NCI-H2171 (cell line): ENCODE measurements at regions not wholly inside any gene's neighbourhood (a gene's known extent, or its start where the extent isn't known, plus 50 kb on each side); places are given as distances from the start of the nearest gene placed in this dataset.
A peak's percentile ranks its signal among the peaks of the same experiment; 100 is the strongest.
"Not testable (repeated sequence)": the region's sequence is repeated elsewhere in the genome, so short reads cannot be mapped to it uniquely, and the experiment has no call there.

ENCODE experiments used
- DNase-seq: peaks from one replicate; lab custom pipeline; 2025; lab: John Stamatoyannopoulos, UW

DNA sequence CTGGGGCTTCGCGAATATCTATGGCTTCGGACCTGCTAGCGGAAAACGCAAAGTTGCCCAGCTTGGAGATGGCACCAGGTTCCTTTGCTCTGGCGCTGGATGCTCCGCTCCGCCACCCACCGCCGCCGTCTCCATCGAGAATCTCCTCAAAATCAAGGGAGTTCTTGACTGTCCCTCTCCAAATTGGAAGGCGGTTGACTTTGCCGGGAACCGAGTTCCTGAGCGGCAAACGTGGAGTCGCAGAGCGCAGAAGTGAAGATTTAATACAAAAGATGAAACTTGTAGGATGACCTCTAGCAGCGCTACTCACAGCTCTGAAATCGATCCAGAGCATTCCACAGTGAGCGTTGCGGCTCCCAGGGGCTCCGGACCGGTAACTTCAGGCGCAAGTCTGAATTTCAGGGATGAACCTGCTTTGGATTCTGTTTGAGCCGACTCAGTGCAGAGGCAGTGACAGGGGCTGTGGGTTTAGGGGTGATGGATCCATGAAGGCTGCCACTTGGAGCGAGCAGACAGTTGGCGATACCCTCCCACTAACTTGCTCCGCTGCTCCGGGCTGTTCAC is 1641.5 kb upstream of the C9orf72 start:
- DNase-seq, result no peak

DNA sequence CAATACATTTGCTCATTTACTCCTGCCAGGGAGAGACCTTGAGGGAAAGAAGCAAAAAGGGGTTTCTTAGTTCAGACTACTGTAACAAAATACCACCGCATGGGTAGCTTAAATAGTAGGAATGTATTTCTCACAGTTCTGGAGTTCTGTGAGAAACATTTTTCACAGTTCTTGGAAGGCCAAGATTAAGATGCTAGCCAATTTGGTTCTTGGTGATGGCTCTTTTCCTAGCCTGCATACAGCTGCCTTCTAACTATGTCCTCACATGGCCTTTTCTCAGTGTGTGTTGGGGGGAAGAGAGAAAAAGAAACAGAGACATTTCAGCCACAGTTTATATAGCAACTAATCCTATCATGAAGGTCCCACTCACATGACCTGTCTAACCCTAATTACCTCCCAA is 1644.7 kb upstream of the C9orf72 start:
- DNase-seq, result no peak

DNA sequence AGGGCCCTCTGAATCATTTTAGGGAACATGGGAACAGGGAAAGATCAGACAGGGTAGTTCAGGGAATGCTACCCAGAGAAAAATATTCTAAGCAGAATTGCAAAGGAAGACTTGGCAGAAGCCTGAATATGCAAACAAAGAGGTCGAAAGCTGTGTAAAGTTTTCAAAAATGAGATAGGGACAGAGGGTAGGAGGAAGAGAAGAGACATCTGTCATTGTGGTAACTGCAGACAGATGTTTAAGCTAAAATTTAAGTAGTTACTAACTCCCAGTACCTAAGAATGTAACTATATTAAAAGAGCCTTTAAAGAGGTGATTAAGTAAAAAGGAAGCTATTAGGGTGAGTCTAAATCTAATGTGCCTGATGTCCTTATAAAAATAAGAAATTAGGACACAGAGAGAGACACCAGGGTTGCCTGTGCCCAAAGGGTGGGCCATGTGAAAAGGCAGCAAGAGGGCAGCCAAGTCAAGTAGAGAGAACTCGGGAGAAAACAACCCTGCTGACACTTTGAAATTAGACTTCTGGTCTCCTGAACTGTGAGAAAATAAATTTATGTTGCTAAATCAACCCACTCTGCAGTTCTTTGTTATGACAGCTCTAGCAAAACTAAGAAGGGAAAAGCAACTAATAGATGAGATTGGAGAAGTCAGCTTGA is 1647.4 kb upstream of the C9orf72 start:
- no peak for DNase-seq

- no peak for DNase-seq
These were observed 1655.3 kb upstream of the C9orf72 start for GRCh38 chr9:29228558-29228957.

- DNase-seq, result no peak
These were observed 1657.7 kb upstream of the C9orf72 start for GRCh38 chr9:29230931-29231330.

GRCh38 chr9:29233193-29233592 is 1659.9 kb upstream of the C9orf72 start:
- DNase-seq, result no peak

GRCh38 chr9:29241320-29241719 is 1668.0 kb upstream of the C9orf72 start:
- DNase-seq, result no peak

DNA sequence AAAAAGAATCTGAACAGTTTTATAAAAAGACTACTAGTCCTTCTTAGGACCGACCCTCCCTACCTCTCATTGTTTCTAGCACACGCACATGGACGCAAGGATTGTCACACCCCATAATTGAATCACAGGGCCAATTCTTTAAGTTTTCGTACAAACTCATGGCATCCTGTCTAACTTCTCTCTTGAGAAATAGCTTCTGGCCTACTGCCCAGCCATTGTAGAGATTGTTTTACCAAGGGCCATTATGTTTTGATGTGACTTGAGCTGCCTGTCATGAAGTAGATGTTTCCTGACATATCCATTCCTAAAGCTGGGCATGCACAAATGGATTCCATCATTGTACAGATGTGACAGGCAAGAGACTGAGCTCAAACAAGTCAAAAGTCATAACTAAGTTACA is 1672.1 kb upstream of the C9orf72 start:
- no peak for DNase-seq

- not testable (repeated sequence) for DNase-seq
These were observed 1697.1 kb upstream of the C9orf72 start for GRCh38 chr9:29270400-29270799.

DNA sequence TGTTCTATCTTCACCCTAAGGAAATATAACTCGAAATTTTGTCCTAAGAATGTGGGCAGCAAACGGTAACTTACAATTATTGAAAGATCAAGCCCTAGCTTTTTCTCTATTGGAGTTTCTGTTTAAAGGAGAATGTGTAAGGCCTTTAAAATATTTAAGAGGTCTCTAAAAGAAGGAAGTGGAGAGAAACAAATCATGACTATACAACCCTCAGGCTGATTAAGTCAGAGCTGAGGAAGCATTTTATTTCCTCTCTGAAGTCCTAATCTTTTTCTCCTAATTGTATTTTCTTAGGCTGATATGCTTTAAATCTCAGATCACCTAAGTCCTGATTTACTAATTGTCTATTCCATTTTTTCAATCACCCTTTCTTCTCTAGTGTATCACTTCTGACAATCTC is 1708.8 kb upstream of the C9orf72 start:
- DNase-seq, result no peak

- DNase-seq, result no peak
These were observed 1712.5 kb upstream of the C9orf72 start for GRCh38 chr9:29285818-29286217.

DNA sequence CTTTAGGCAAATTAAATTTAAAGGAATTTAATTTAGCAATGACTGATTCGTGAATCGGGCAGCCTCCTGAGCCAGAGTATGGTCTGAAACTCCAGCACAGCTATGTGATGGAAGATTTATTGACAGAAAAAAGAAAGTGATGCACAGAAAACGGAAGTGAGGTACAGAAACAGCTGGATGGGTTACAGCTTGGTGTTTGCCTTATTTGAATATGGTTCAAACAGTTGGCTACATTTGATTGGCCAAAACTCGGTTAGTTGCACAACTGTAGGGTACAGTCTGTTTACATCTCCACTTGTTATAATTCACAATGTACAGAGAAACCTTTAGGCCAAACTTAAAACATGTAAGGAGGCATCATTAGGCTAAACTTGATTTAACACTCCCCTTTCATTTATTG is 1716.1 kb upstream of the C9orf72 start:
- DNase-seq, result no peak

GRCh38 chr9:29290516-29290915 is 1717.2 kb upstream of the C9orf72 start:
- no peak for DNase-seq

DNA sequence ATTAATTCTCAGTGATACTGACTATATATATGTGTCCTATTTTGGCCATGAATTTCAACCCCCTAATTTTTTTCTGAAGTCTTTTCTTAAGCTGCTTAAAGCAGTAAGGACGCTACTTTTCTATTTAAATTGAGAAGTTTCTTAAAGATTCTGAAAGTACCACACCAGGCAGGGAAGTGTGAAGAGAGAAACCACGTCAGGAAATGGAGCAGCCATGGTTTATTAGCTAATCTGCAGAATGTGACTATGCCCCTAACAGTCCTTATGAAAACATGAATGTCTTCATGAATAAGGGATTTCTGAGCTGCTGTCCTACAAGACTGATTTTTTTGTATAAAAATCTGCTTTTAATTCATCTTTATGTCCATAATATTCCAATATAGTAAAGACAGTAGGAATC is 1724.3 kb upstream of the C9orf72 start:
- no peak for DNase-seq

GRCh38 chr9:29311221-29311620 is 1737.9 kb upstream of the C9orf72 start:
- no peak for DNase-seq

DNA sequence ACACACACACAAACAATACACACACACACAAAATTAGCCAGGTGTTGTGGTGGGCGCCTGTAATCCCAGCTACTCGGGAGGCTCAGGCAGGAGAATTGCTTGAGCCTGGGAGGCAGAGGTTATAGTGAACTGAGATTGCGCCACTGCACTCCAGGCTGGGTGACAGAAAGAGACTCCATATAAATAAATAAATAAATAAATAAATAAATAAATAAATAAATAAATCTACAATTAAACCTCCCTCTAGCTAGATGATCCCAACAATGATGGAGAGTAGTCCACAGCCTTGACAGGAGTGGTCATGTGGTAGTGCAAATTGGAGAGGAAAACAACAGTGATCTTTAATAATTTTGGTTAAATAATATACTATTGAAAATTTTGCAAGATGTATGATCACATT is 1739.0 kb upstream of the C9orf72 start:
- DNase-seq, result no peak

DNA sequence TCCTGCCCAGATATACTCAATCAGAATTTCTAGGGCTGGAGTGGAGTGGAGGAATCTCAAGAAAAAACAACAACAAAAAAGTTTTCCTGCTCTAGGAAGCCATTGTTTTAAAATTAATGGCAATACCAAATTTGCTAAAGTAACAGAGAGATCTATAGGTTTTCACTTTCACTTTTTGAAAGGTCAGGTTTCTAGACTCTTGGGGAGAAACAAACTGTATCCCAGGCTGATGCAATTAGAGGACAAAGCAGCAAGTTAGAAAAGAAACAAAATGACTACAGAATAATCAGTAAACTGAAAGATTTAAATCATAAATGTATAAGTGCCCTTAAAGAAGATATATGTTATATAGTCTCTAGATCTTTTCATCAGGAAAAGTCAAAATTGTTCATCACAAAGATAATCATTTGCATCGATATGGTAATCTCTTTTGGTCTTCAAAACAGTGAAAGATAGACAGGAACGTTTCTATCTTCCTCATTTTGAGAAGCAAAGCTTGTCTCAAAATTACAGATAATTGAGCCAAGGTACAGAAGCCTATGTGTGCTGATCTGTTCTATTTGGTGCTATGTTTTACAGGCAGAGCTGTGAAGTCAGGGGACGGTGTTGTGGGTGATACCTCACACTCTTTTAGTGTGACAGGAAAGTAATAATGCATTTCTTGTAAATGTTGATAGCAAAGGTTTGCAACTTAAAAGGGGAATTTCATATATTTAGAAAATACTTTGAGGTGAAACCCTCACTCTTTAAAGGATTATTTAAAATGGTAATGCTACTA is 1746.6 kb upstream of the C9orf72 start:
- DNase-seq, result no peak

DNA sequence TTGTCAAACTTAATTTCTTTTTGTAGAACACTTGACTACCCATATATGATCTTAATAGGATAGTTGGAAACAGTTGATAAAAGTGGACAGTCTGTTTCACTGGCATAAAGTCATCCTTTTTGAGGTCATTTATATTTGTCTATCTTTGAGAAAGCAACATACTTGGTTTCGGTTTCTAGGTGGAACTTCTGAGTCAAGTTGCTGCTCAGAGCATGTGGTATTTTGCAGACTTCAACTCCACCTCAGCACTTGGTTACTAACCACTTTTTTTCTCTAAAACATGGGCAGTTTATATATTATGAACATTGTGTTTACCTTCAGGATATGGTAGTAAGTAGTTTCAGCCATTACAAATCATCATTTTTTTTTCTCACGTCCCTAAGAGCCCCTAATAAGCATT is 1749.0 kb upstream of the C9orf72 start:
- DNase-seq, result no peak

DNA sequence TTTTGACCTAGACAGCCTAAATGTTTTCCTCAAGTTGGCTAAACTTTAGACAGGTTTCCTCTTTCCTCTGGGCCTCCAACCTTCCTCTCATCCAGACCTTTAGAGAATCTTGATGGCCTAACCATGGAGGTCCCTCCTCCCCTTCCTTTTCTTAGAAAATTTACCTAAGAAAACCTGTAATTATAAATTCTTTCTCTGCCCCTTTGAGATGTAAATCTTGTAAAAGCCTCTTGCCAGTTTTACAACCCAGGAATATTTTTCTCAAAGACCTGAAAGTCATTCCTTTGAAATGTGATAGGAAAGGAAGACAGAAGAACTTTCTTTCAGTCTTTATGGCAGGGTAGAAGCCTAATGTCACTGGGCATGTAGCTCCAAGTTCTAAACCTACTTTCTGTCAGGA is 1752.6 kb upstream of the C9orf72 start:
- no peak for DNase-seq

DNA sequence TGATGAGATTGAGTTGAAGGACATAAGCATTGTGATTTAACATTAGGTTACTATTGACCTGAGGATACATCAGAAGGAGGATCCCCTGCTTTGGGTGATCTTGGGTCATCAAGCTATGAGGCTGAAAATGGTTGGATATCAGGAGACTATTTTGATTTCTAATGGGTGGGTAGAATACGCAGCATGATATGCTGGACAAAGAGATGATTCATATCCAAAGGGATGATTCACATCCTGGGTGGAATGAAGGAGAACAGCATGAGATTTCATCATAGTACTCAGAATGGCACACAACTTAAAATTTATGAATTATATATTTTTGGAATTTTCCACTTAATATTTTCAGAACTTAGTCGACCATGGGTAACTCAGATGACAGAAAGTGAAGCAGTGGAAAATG is 1759.5 kb upstream of the C9orf72 start:
- no peak for DNase-seq

GRCh38 chr9:29336281-29336680 is 1763.0 kb upstream of the C9orf72 start:
- no peak for DNase-seq

- DNase-seq, result peak; percentile 5
These were observed 1766.1 kb upstream of the C9orf72 start for GRCh38 chr9:29339387-29339786.

GRCh38 chr9:29348999-29349398 is 1775.7 kb upstream of the C9orf72 start:
- DNase-seq, result no peak

DNA sequence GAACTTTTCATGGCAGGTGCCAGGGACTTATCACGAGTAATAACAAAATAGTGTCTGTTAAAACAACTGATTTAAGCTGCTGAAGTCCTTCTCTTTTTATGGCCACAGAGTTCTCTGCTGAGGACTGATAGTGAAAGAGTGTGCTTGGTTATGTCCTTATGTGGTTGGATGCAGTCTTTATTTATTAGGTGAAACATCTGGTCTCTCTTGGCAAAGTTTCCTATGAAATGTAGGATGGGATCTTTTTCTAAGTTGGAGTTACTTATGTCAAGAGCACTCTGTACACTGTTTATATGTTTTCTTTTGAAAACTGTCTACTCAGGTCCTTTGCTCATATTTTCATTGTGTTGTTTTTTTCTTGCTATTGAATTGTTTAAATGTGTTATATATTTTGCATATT is 1816.1 kb upstream of the C9orf72 start:
- DNase-seq, result no peak
